SJSA1 (cell line): ENCODE measurements at regions not wholly inside any gene's neighbourhood (a gene's known extent, or its start where the extent isn't known, plus 50 kb on each side); places are given as distances from the start of the nearest gene placed in this dataset.

ENCODE experiments used
- DNase-seq, 2 experiments: peaks; one replicate each; pipeline ENCODE4 v3.0.0-alpha.2; 2015 to 2020; ENCODE audit warnings: low spot score in 2 of 2, low read depth in 1 of 2
- H3K27ac ChIP-seq: fragments of 250-450 bp; sonication (Bioruptor Pico); 2 replicates; pipeline ENCODE4 v1.5.1; 2020; ENCODE audit warnings: mild to moderate bottlenecking, moderate library complexity
- H3K27me3 ChIP-seq: fragments of 250-450 bp; sonication (Bioruptor Pico); replicated peaks from 2 replicates; pipeline ENCODE4 v1.5.1; 2020; ENCODE audit warnings: mild to moderate bottlenecking, moderate library complexity
- H3K36me3 ChIP-seq: fragments of 250-450 bp; sonication (Bioruptor Pico); 2 replicates; pipeline ENCODE4 v1.5.1; 2020; ENCODE audit warnings: mild to moderate bottlenecking
- H3K4me1 ChIP-seq: fragments of 250-450 bp; sonication (Bioruptor Pico); replicated peaks from 2 replicates; pipeline ENCODE4 v1.6.1; 2021; ENCODE audit warnings: mild to moderate bottlenecking
- H3K4me3 ChIP-seq: fragments of 250-450 bp; sonication (Bioruptor Pico); 2 replicates; pipeline ENCODE4 v1.5.1; 2020; ENCODE audit warnings: mild to moderate bottlenecking
- H3K9me3 ChIP-seq: fragments of 250-450 bp; sonication (Bioruptor Pico); replicated peaks from 2 replicates; pipeline ENCODE4 v1.5.1; 2020; ENCODE audit warnings: mild to moderate bottlenecking

DNA sequence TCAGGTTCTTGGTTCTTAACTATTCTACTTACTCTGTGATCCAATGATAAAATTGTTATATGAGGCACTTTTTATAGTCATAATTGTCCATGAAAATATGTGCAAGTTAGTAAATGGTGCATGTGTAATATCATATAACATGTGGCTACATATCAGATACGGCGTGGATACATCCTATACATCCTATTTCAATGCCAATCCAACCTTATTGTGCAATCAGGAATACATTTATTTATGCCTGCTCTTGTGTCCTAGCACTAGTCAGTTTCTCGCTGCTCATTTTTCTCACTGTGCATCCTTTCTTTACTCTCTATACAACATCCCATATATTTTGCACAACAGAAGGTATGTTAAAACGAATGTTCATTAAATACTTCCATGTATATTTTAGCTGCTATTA, 1141.1 kb downstream of the FAT4 start:
- DNase-seq, result no peak
- Histone ChIP-seq H3K4me1 (no peaks in the 10 kb centered on the region), H3K4me3 (no peak overlapping the region), H3K27ac (no peak overlapping the region), H3K9me3 (no peaks in the 10 kb centered on the region), H3K36me3 (no peaks in the 10 kb centered on the region), H3K27me3 (no peaks in the 10 kb centered on the region)

DNA sequence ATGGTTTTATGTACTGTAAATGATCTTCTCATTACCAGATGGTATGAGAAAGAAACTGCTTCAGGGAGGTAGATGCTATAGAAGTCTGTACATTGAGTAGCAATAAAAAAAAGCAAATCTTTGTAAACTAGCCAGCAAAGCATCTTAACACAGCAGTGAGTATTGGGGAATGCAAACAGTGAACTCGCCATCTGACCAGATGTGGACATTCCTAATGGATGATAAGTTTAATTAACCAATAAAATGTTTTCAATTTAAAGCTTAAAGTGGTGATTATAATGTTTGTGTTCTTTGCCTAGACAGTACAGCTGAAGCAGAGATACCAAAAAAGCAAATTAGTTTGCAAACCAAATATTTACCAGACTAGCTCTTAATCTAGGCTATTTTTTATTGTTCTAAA, 1144.2 kb downstream of the FAT4 start:
- Histone ChIP-seq H3K27ac (no peak overlapping the region), H3K4me1 (no peaks in the 10 kb centered on the region), H3K9me3 (no peaks in the 10 kb centered on the region), H3K27me3 (no peaks in the 10 kb centered on the region), H3K4me3 (no peak overlapping the region), H3K36me3 (no peaks in the 10 kb centered on the region)
- no peak for DNase-seq

DNA sequence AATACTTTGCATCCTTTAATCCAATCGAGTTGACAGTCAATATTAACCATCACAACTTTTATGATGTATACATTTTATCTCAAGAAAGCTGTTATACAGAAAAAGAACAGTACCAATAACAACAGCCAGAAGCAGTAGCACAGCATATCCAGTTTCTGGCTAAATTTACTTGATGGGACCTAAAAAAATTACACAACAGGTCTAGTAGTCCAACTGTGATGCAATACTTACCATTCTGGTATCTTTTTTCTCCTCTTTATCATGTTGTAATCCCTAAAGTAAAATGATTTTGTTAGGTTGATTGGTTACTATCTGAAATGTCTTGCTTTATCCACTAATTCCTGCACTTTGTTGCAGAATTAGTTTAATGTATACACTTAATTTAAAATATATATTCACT, 1150.6 kb downstream of the FAT4 start:
- Histone ChIP-seq H3K27ac (no peak overlapping the region), H3K4me3 (no peak overlapping the region), H3K36me3 (no peaks in the 10 kb centered on the region), H3K9me3 (no peaks in the 10 kb centered on the region), H3K4me1 (peaks cover 6% of the 10 kb centered on the region), H3K27me3 (no peaks in the 10 kb centered on the region)
- DNase-seq, result no peak

DNA sequence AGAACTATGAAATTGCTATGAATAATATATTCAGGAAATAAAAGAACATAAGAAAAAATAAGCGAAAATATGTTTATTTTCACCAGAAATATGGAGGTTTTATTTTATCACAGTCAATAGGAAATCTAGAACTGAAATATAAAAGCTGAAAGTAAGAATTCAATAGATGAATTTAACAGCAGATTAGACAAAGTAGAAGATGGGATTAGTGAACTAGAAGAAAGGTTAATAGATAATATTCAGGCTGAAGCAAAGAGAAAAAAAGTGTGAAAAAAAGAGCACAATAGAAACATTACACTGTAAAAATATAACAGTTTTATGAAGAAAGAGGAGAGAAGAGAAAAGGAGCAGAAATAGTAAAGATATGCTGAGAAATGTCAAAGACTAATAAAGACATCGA, 1152.1 kb downstream of the FAT4 start:
- no peak overlapping the region for H3K4me3 ChIP-seq

DNA sequence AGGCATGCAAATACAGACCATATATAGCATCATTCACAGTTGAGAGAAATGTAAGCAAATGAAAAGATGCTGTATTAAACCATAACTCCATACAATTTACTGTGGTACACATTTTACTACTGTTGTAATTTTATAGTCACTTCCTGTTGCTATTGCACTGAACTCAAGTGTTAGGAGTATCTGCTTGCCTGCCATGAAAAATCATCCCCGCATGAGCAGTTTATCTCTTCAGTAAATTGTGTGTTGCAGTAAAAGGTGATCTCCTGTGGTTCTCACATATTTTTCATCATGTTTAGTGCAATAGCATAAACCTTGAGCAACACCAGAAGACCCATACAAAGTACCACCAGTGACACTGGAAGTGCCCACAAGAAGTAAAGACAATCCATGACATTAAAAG, 1153.4 kb downstream of the FAT4 start:
- H3K27me3 ChIP-seq, result no peaks in the 10 kb centered on the region
- H3K9me3 ChIP-seq, result no peaks in the 10 kb centered on the region
- no peak overlapping the region for H3K27ac ChIP-seq
- peaks cover 6% of the 10 kb centered on the region for H3K4me1 ChIP-seq
- H3K4me3 ChIP-seq, result no peak overlapping the region
- no peaks in the 10 kb centered on the region for H3K36me3 ChIP-seq
- no peak for DNase-seq

More for the DNA sequence above, 1152.1 kb downstream of the FAT4 start:
- H3K27me3 ChIP-seq, result no peaks in the 10 kb centered on the region
- no peaks in the 10 kb centered on the region for H3K9me3 ChIP-seq
- H3K36me3 ChIP-seq, result no peaks in the 10 kb centered on the region
- DNase-seq, result no peak
- peaks cover 6% of the 10 kb centered on the region for H3K4me1 ChIP-seq
- no peak overlapping the region for H3K27ac ChIP-seq

DNA sequence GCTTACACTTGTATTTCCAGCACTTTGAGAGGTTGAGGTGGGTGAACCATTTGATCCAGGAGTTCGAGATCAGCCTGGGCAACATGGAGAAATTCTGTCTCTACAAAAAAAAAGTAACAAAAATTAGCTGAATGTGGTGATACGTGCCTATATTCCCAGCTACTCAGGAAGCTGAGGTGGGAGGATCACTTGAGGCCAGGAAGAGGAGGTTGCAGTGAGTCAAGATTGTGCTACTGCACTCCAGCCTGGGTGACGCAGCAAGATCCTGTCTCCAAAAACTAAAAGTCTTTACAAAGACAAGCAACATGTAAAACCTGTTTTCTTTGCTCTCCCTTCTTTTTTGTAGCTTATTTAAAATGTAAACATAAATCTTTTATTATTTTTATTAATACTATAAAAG, 1156.1 kb downstream of the FAT4 start:
- H3K9me3 ChIP-seq, result no peaks in the 10 kb centered on the region
- no peak for DNase-seq

DNA sequence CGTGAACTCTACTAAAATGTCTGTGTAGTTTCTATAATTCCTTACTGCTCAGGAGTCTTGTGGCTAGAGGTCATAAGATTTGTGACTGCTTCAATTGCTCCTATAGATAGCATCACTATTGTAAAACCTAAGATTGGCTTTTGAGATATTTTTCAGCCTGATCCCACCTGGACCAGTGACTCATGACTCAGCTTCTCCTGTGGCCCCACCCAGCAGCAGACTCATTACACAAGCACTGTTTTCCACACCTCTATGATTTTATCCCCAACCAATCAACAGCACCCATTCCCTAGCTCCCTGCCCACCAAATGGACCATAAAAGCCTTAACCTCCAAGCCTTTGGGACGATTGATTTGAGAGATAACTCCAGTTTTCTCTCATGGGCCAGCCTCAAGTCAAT, 1157.0 kb upstream of the INTU start:
- Histone ChIP-seq H3K27me3 (no peaks in the 10 kb centered on the region), H3K27ac (no peak overlapping the region), H3K9me3 (no peaks in the 10 kb centered on the region), H3K4me1 (no peaks in the 10 kb centered on the region), H3K4me3 (no peak overlapping the region), H3K36me3 (no peaks in the 10 kb centered on the region)
- no peak for DNase-seq

More for the DNA sequence above, 1156.1 kb downstream of the FAT4 start:
- no peak overlapping the region for H3K4me3 ChIP-seq
- H3K27me3 ChIP-seq, result no peaks in the 10 kb centered on the region
- H3K27ac ChIP-seq, result no peak overlapping the region
- H3K4me1 ChIP-seq, result peaks cover 6% of the 10 kb centered on the region
- no peaks in the 10 kb centered on the region for H3K36me3 ChIP-seq

DNA sequence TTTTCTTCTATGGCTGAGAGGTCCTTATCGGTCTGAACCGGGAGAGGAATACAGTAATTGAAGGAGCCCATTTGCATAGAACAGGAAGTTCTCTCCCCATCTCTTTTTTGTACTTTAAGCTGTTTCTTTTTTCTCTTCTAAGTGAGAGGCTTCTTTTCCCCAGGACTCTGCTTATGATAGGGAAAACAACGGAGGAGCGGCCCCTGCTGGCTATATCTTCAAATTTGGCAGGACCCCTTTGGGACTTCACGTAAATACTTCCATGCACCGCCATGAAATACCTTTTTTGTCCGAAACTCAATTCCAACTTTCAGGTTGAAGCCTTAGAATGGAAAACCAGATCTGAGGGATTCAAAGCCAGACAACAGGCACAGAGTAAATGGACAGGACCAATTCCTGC, 1153.0 kb upstream of the INTU start:
- no peak overlapping the region for H3K27ac ChIP-seq
- no peak overlapping the region for H3K4me3 ChIP-seq
- H3K9me3 ChIP-seq, result no peaks in the 10 kb centered on the region
- no peaks in the 10 kb centered on the region for H3K4me1 ChIP-seq
- no peaks in the 10 kb centered on the region for H3K36me3 ChIP-seq
- H3K27me3 ChIP-seq, result no peaks in the 10 kb centered on the region
- no peak for DNase-seq

DNA sequence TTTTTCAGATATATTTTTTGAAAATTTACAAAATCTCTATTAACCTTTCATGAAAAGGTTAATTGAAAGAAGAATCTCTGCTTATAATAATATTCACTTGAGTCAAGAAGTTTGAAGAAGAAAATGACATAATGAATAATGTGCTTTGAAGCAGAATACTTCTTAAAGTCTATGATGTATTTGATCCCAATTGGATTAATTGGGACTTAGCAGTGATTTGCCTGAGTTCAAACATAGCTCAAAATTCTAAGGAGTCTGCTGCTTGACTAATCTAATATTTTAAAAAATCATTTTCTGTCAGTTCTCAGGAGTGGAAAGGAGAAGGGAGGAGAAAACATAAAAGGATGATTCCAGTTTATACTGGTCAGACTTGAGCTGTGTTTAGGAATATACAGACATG, 1150.4 kb upstream of the INTU start:
- no peaks in the 10 kb centered on the region for H3K9me3 ChIP-seq
- H3K27ac ChIP-seq, result no peak overlapping the region
- DNase-seq, result no peak
- H3K4me3 ChIP-seq, result no peak overlapping the region
- no peaks in the 10 kb centered on the region for H3K4me1 ChIP-seq
- no peaks in the 10 kb centered on the region for H3K27me3 ChIP-seq
- no peaks in the 10 kb centered on the region for H3K36me3 ChIP-seq

DNA sequence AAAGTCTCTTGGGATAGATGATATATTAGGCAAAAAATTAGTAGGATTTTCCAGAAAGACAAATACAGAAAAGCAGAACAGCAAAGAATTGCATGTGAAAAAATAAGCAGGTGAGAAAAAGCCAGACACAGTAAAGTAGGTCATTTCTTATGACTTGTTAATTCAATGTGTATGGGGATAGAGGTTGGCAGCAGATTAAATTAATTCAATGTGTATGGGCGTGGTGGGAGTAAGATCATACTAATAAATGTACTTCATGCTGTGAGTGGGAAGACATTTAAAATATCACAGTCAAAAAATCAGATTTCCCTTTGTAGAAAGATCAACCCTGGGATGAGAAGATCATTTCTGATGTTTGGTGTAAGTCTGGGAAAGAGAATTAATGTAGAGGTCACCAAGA, 1146.4 kb upstream of the INTU start:
- no peaks in the 10 kb centered on the region for H3K36me3 ChIP-seq
- no peak overlapping the region for H3K4me3 ChIP-seq
- H3K4me1 ChIP-seq, result no peaks in the 10 kb centered on the region
- no peaks in the 10 kb centered on the region for H3K27me3 ChIP-seq
- no peak overlapping the region for H3K27ac ChIP-seq
- no peaks in the 10 kb centered on the region for H3K9me3 ChIP-seq
- DNase-seq, result no peak

DNA sequence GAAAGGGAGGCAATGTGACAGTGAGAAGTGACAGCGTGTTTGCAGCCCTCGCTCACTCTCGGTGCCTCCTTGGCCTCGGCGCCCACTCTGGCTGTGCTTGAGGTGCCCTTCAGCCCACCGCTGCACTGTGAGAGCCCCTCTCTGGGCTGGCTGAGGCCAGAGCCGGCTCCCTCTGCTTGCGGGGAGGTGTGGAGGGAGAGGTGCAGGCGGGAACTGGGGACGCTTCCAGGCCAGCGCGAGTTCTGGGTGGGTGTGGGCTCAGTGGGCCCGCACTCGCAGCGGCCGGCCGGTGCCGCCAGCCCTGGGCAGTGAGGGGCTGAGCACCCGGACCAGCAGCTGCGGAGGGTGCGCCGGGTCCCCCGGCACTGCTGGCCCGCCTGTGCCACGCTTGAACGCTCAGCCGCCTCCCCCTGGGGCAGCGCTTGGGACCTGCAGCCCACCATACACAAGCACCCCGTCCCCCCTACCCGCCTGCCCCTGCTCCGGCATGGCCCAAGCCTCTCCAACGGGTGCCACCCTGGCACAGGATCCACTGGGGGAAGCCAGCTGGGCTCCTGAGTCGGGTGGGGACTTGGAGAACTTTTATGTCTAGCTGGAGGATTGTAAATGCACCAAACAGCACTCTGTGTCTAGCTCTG, 1142.8 kb upstream of the INTU start:
- Histone ChIP-seq H3K9me3 (no peaks in the 10 kb centered on the region), H3K4me3 (no peak overlapping the region), H3K36me3 (no peaks in the 10 kb centered on the region), H3K27ac (no peak overlapping the region), H3K4me1 (no peaks in the 10 kb centered on the region), H3K27me3 (no peaks in the 10 kb centered on the region)
- DNase-seq, result no peak

DNA sequence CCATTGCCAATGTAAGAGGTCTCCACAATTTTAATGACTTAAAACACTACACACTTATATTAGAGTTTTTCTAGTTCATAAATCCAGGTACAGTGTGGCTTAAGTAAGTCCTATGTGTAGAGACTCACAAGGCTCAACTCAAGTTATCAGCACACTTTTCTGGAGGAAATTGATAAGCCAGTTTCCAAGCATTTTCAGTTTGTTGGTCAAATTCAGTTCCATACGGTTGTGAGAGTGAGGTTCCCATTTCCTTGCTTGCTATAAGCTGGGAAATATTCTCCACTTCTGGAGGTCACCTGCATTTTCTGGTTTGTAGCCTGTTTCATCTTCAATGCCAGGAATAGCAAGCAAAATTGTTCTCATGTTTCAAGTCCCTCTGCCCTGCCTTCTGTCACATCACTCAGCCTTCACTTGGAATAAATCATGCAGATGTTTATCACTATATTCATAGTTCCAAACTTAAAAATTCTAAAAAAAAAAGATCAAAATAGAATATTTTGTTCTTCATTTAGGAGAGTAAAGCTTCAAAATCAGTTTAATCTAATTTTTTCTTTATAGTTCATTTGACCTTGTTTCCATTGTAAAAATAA, 1137.5 kb upstream of the INTU start:
- H3K36me3 ChIP-seq, result no peaks in the 10 kb centered on the region
- no peaks in the 10 kb centered on the region for H3K4me1 ChIP-seq
- no peak overlapping the region for H3K4me3 ChIP-seq
- no peaks in the 10 kb centered on the region for H3K9me3 ChIP-seq
- no peaks in the 10 kb centered on the region for H3K27me3 ChIP-seq
- H3K27ac ChIP-seq, result no peak overlapping the region
- no peak for DNase-seq

DNA sequence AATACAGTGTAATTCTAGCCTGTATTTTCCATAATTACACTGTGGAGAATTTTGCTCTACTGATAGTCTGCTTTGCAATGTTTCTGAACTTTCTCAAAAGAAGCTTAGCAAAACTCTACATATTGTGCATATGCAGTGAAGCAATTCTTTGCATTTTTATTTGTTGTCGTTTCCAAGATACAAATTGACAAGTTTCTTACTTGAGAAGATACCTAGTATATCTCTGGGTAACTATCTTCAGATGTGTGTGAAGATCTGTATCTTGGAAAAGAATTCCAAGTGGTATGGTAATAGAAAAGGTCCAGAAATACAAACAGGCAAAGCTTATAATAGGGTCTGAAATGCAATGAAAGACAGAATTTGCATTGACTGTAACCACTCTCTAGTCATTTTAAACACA, 1119.8 kb upstream of the INTU start:
- no peak overlapping the region for H3K27ac ChIP-seq
- no peak for DNase-seq
- no peak overlapping the region for H3K4me3 ChIP-seq
- no peaks in the 10 kb centered on the region for H3K27me3 ChIP-seq
- no peaks in the 10 kb centered on the region for H3K36me3 ChIP-seq
- H3K4me1 ChIP-seq, result no peaks in the 10 kb centered on the region
- no peaks in the 10 kb centered on the region for H3K9me3 ChIP-seq

DNA sequence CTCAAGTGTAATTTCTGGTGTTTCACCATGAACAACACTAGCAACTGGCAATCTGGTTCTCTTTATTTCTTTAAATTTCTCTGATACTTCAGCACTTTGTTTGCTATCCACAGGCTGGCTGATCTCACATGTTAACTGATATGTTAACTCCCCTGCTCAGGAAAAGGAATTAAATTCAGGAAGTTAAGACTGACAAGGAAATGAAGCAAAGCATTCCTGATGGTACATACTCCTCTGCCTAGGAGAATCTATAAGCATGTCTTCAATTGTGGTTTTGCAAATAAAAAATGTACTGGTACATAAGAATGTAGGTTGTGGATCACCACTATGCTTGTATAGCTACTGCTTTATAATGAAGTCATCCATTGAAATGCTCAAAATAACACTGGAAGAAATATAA, 1119.2 kb upstream of the INTU start:
- DNase-seq, result no peak
- Histone ChIP-seq H3K27ac (no peak overlapping the region), H3K27me3 (no peaks in the 10 kb centered on the region), H3K4me3 (no peak overlapping the region), H3K4me1 (no peaks in the 10 kb centered on the region), H3K9me3 (no peaks in the 10 kb centered on the region), H3K36me3 (no peaks in the 10 kb centered on the region)

DNA sequence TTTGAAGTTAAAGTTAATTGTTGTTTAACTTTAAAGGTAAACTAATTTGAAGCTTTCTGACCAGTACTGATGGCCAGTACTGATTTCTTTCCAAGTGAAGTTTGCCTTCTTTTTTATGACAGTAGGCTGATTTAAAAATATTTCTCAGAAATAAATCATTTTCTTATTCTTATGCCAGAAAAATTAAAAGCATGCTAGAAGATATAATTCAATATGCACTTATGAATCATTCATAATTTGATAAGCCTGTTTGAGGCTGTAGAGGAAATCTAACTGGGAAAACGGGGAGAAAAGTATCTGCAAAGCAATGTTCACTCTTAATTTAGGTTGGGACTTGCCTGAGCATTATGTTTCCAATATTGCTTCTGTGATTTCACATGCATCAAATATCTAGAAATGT, 1112.0 kb upstream of the INTU start:
- H3K4me3 ChIP-seq, result no peak overlapping the region
- no peaks in the 10 kb centered on the region for H3K36me3 ChIP-seq
- H3K27ac ChIP-seq, result no peak overlapping the region
- no peaks in the 10 kb centered on the region for H3K4me1 ChIP-seq
- no peak for DNase-seq
- no peaks in the 10 kb centered on the region for H3K9me3 ChIP-seq
- no peaks in the 10 kb centered on the region for H3K27me3 ChIP-seq
